ENCODE measurements at regions not wholly inside any gene's neighbourhood (a gene's known extent, or its start where the extent isn't known, plus 50 kb on each side); places are given as distances from the start of the nearest gene placed in this dataset.

GRCh38 chr15:97196048-97197014 is 764.2 kb upstream of the ARRDC4 start:
- no peak for DNase-seq

DNA sequence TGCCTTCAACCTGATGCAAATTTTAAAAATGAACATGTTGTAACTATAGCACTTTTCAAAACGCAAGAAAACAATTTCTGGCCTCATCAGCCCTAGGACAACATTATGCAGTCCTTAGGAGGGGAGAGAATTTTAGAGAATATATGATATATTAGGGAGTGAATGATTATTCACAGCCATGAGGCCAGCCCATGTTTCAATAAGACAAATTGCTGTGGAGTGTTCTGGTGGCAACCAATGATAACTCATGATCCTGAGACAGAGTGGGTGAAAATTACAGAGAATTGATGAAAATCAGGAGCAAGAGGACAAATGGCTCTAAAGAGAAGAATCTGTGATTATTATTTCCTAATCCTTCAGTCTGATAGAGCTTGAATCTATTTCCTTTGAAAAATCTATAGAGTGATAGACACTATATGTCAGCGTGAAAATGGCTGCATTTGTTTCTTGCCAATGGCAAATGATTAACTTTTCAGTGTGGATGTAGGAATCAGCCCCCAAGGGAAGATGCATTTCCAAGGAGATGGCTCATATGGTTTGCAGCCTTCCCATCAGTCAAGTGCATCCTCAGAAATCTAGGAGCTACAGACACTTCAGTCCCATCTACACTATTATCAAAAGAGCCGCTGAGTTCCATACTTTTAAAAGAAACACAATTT is 761.0 kb upstream of the ARRDC4 start:
- DNase-seq = no peak

DNA sequence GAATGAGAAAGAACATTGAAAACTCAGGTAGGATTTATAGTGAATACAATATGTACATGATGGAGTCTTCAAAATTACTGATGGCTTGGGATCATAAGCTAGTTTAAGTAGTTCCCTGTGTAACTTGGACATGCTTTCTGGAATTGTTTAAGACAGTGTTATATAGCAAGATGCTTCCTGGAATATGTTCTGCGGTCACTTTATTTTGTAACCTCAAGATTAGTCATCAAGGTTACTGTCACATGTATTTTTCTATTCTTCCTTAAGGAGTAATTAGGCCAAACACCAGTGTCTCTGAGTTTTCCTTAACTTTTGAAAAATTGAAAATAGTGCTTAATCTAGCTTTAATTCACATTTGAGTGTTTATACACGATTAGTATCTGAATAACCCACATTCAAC is 760.3 kb upstream of the ARRDC4 start:
- DNase-seq = no peak

- DNase-seq = no peak
Observed at GRCh38 chr15:97210277-97210676, 750.2 kb upstream of the ARRDC4 start.

DNA sequence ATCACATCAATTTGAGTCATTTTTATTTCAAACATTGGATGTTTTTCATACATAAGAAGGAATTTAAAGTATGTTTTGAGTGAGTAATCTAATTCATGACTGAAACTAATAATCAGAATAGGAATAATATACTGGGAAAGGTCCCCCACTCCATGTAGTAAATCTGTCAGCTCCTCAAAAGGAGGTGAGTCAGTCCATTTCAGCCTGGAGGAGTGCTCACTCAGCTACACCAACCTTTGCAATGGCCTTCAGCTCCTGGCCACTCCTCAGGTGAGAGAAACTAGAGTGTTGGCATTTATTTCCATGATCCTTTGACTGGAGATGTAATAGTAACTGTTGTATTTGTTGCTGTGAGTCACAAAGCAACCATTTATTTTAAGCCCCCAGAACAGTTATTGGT is 744.9 kb upstream of the ARRDC4 start:
- DNase-seq = no peak

DNA sequence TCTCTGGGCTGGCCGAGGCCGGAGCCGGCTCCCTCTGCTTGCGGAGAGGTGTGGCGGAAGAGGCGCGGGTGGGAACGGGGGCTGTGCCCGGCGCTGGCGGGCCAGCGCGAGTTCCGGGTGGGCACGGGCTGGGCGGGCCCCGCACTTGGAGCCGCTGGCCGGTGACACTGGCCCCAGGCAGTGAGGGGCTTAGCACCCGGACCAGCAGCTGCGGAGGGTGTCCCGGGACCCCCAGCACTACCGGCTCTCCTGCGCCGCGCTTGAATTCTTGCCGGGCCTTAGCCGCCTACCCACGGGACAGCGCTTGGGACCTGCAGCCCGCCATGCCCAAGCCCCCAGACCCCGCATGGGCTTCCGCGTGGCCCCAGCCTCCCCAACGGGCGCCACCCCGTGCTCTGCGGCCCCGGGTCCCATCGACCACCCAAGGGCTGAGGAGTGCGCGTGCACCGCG is 736.3 kb upstream of the ARRDC4 start:
- DNase-seq = no peak

GRCh38 chr15:97234851-97235610 is 725.5 kb upstream of the ARRDC4 start:
- peak; percentile 32 for DNase-seq

- DNase-seq = no peak
Observed at GRCh38 chr15:97235611-97235985, 724.9 kb upstream of the ARRDC4 start.

DNA sequence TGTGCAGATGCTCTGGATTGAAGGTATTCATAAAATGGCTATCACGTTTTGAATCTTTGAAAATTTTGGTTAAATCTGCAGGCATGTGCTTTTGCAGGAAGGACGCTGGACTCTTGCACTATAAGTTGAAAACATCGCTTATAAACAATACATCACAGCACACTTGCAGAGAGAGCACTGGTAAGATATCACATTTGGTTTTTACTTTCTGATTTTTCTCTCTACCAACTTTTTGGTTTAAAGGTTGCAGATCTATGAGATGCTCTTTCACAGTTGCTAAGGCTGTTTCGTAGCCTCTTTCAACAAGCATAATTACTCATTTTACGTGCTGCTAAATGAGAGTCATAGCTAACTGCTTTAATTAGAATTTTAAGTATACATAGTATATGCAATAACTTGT is 724.4 kb upstream of the ARRDC4 start:
- no peak for DNase-seq

- DNase-seq = no peak
Observed at GRCh38 chr15:97237160-97237559, 723.3 kb upstream of the ARRDC4 start.

- no peak for DNase-seq
Observed at GRCh38 chr15:97248376-97248775, 712.1 kb upstream of the ARRDC4 start.

DNA sequence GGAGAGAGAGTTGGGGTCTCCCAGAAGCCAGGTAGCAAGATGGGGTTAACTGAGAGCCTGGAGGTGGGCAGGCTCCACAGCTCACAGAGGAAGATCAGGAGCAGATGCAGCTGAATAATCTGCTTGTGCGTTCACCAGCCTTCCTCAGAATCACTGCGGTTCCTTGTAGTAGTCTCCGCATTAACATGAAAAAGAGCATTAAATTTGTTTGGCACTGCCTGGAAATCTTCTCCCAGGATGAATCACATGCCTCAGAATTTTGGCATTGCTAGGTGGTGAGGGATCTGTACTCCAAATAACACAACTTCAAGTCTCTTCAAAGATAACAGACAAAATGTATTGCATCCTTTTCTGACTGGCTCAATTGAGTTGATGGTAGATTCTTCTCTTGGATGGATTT is 700.6 kb upstream of the ARRDC4 start:
- DNase-seq = no peak

- DNase-seq = no peak
Observed at GRCh38 chr15:97301166-97301565, 659.3 kb upstream of the ARRDC4 start.

GRCh38 chr15:97316362-97316761 is 644.1 kb upstream of the ARRDC4 start:
- no peak for DNase-seq

- no peak for DNase-seq
Observed at GRCh38 chr15:97317163-97317562, 643.3 kb upstream of the ARRDC4 start.

DNA sequence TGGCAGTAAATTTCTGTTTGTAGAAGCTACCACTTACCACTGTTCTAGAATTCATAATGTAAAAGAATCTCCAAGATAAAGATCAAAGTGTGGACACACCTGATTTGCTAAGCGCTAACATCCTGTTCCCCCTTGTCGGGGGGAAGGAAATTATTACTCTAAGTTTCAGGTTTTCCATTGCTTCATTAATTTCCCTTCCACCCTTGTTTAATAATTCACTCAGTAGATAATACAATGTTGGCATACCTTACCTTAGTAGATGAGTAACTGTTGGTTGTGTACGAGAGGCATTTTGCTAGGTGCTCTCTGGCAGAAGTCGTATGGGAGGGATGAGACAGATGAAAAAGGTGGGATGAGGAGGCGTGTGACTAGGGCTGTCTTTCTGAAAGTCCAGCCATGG is 641.2 kb upstream of the ARRDC4 start:
- no peak for DNase-seq

DNA sequence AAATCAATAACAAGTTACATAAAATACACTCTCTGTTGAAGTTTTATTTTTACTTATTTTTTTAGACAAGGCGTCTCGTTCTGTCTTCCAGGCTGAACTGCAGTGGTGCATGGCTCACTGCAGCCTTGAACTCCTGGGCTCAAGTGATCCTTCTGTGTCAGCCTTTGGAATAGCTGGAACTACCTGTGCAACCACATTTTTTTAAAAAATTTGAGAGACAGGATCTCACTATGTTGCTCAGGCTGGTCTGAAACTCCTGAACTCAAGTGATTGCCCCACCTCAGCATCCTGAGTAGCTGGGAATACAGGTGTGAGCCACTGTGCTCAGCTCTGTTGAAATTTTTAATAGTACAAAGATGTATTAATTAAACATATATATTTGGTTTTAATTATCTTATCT is 614.3 kb upstream of the ARRDC4 start:
- no peak for DNase-seq

DNA sequence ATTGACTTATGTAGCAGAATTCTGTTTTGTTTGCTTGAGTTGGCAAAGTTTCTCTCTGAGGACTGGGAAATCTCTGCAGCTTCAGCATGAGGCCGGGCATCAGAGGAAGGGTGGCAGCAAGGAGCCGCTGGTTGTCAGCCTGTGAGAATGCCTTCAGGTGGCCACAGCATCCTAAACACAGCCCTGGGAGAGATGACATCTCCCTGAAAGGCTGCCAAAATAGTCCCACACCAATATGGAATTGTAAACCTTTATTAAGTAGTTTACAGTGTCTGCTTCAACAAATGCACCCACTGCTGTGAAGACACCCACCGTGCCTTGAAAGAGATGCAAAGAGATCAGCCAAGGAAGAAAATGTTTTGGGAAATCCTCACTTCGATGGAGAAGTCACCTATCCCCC is 609.7 kb upstream of the ARRDC4 start:
- no peak for DNase-seq

DNA sequence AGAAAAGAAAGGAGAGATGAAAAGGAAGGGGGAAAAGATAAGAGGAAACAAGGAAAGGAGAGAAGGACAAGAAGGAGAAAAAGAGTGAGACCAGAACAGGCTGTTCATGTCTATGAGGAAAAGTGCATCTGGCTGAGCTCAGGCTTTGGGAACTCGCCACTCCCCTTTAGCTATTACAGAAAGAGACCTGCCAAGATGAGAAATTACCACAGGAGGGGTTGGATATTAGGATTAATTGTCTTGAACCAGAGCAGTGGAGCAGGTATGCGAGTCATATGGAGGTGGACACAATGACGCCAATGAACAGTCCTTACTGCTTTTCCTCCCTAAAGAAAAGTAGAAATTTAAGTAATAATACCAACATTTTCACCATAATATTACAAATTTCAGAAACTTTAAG is 577.0 kb upstream of the ARRDC4 start:
- DNase-seq = no peak

DNA sequence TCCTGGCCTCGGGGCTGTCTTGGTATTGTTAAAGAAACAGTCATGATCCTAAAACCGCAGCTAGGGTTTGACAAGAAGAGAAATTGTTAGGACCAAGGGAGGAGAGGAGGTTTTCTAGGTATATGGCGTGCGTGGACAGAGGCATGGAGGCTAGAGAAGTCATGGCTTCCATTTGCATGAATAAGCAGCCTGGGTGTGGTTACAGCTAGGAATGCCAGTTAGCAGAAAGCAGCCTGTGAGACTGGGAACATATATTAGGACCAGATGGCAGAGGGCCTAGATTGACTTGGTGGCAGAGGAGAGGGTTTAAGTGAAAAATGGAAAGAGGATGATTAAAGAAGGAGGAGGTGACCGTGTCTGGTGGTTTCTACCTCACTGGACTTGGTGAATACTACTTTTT is 573.6 kb upstream of the ARRDC4 start:
- no peak for DNase-seq

DNA sequence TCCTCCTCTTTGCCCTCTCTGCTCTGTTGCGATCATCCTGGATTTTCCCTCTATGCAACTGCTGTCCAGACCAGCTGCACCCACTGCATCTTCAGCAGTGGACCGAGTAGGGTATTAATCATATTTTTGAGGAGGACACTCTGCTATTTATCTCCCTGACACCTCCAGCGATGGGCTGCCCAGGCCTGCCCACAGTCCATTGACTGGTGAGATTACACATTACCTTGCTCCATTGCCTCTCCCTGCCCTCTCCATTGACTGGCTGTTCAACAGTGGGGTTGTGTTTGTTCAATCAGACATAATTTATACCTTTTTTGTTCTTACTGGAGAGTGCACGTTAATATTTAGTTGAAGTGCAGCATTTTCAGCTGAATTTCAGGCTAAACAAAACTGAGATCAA is 559.3 kb upstream of the ARRDC4 start:
- no peak for DNase-seq

GRCh38 chr15:97401970-97402369 is 558.5 kb upstream of the ARRDC4 start:
- DNase-seq = no peak

- no peak for DNase-seq
Observed at GRCh38 chr15:97406841-97407240, 553.7 kb upstream of the ARRDC4 start.
